ENCODE measurements at regions not wholly inside any gene's neighbourhood (a gene's known extent, or its start where the extent isn't known, plus 50 kb on each side); places are given as distances from the start of the nearest gene placed in this dataset.

- no peak for TF ChIP-seq ZNF217 (IDR thresholded peaks at IDR 0.05)
- peak; percentile 56; the same call in 1 of the 2 replicates for TF ChIP-seq SMC3 (IDR thresholded peaks at IDR 0.05; ENCODE audit: borderline replicate concordance, low read length)
- no peak for TF ChIP-seq POLR2AphosphoS2 (IDR thresholded peaks at IDR 0.05; ENCODE audit: low read depth, low read length)
- no peak for TF ChIP-seq IRF4 (IDR thresholded peaks at IDR 0.05; ENCODE audit: low read depth, low read length)
- no peak for TF ChIP-seq RB1 (IDR thresholded peaks at IDR 0.05; ENCODE audit: borderline replicate concordance)
- TF ChIP-seq USF2 (IDR thresholded peaks at IDR 0.05; ENCODE audit: borderline replicate concordance, low read depth, low read length): no peak
Measured at GRCh38 chr6:80605165-80605989, 498.9 kb downstream of the BCKDHB start (continued).

GRCh38 chr6:80603679-80604078, 497.2 kb downstream of the BCKDHB start:
- intact Hi-C loops (cut with micrococcal nuclease; ENCODE audit: unreplicated experiment): loop anchor here (5.0 to 10.0 kb wide), 2 partner anchors 391 to 1151 kb away; partner anchors contain the start of gene TENT5A
- no peak for FAIRE-seq

More at GRCh38 chr6:80603679-80604078, 497.2 kb downstream of the BCKDHB start:
- Histone ChIP-seq H3K9me3 (replicated peaks; ENCODE audit: control insufficient read depth, insufficient read depth, low read length) (no peaks in the 10 kb centered on the region), H3K4me1 (ENCODE audit: control insufficient read depth, insufficient read depth, low read length) (no peaks in the 10 kb centered on the region), H3K27me3 (replicated peaks in 1 of 2; ENCODE audit: control insufficient read depth in 2 of 2, insufficient read depth in 2 of 2, low read length in 1 of 2) (no peaks in the 10 kb centered on the region), H2AFZ (ENCODE audit: control insufficient read depth, low read depth, low read length) (no peak overlapping the region), H3K79me2 (ENCODE audit: control insufficient read depth, insufficient read depth, low read length) (no peaks in the 10 kb centered on the region), H3K27ac (ENCODE audit: control insufficient read depth, insufficient read depth) (no peak overlapping the region), H4K20me1 (ENCODE audit: control insufficient read depth, insufficient read depth) (no peaks in the 10 kb centered on the region), H3K4me2 (ENCODE audit: control insufficient read depth, insufficient read depth) (no peak overlapping the region), H3K9ac (ENCODE audit: control insufficient read depth, insufficient read depth, low read length) (no peak overlapping the region), H3K36me3 (ENCODE audit: control insufficient read depth in 2 of 2, insufficient read depth in 2 of 2, low read length in 1 of 2) (no peaks in the 10 kb centered on the region), H3K4me3 (no peak overlapping the region)
- CTCF ChIA-PET: interaction anchor here (1.1 kb wide), 1 partner anchor 389 kb away, joined by 3 read pairs; no protein-coding TSS in a partner anchor
- ATAC-seq (no peak), DNase-seq (ENCODE audit: low read depth, low spot score) (no peak)
- SMC1A ChIA-PET (ENCODE audit: uncharacterized antibody, unreplicated experiment): interaction anchor here (1.3 kb wide), 1 partner anchor 389 kb away, joined by 3 read pairs; no protein-coding TSS in a partner anchor
- no TSS peak for BruUV-seq (replicated peaks)
- in situ Hi-C loops (cut with MboI): loop anchor here (10.0 to 25.0 kb wide), 2 partner anchors 1141 to 1409 kb away; no protein-coding TSS in a partner anchor
- POLR2A ChIA-PET: no interaction called here
- RAD21 ChIA-PET (ENCODE audit: unreplicated experiment): no interaction called here
- TF ChIP-seq, protein P1, sequence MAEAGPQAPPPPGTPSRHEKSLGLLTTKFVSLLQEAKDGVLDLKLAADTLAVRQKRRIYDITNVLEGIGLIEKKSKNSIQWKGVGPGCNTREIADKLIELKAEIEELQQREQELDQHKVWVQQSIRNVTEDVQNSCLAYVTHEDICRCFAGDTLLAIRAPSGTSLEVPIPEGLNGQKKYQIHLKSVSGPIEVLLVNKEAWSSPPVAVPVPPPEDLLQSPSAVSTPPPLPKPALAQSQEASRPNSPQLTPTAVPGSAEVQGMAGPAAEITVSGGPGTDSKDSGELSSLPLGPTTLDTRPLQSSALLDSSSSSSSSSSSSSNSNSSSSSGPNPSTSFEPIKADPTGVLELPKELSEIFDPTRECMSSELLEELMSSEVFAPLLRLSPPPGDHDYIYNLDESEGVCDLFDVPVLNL (IDR thresholded peaks at IDR 0.05; ENCODE audit: low read depth, low read length): no peak
- TF ChIP-seq NR2C1 (IDR thresholded peaks at IDR 0.05): no peak
- TF ChIP-seq, protein P2, sequence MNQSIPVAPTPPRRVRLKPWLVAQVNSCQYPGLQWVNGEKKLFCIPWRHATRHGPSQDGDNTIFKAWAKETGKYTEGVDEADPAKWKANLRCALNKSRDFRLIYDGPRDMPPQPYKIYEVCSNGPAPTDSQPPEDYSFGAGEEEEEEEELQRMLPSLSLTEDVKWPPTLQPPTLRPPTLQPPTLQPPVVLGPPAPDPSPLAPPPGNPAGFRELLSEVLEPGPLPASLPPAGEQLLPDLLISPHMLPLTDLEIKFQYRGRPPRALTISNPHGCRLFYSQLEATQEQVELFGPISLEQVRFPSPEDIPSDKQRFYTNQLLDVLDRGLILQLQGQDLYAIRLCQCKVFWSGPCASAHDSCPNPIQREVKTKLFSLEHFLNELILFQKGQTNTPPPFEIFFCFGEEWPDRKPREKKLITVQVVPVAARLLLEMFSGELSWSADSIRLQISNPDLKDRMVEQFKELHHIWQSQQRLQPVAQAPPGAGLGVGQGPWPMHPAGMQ (IDR thresholded peaks at IDR 0.05; ENCODE audit: borderline replicate concordance): no peak
- TF ChIP-seq NR2C2 (IDR thresholded peaks at IDR 0.05; ENCODE audit: borderline replicate concordance, control insufficient read depth, insufficient read length, low read depth): no peak
- no peak for TF ChIP-seq STAT1 (conservative IDR thresholded peaks at IDR 0.05)
- no peak for TF ChIP-seq SRF (IDR thresholded peaks at IDR 0.05; ENCODE audit: low read depth in 2 of 2, low read length in 2 of 2)
- no peak for TF ChIP-seq SIN3A (IDR thresholded peaks at IDR 0.05; ENCODE audit: low read depth, low read length)
- TF ChIP-seq MEF2B (IDR thresholded peaks at IDR 0.05; ENCODE audit: partially characterized antibody, poor library complexity, severe bottlenecking): no peak
- TF ChIP-seq NFYB (IDR thresholded peaks at IDR 0.05; ENCODE audit: insufficient read depth, low read depth, low read length): no peak
- no peak for TF ChIP-seq RB1 (IDR thresholded peaks at IDR 0.05; ENCODE audit: borderline replicate concordance)
- TF ChIP-seq HSF1 (IDR thresholded peaks at IDR 0.05; ENCODE audit: low read depth, low read length): no peak
- no peak for TF ChIP-seq YY1 (IDR thresholded peaks at IDR 0.05; ENCODE audit: low read depth, low read length)
- no peak for TF ChIP-seq TCF7 (IDR thresholded peaks at IDR 0.05; ENCODE audit: borderline replicate concordance)
- no peak for TF ChIP-seq GATAD2B (conservative IDR thresholded peaks at IDR 0.05; ENCODE audit: low read depth)
